SK-N-SH (cell line): ENCODE measurements at regions not wholly inside any gene's neighbourhood (a gene's known extent, or its start where the extent isn't known, plus 50 kb on each side); places are given as distances from the start of the nearest gene placed in this dataset.

Source experiments
- CTCF ChIA-PET: fragments of 300-600, 350-600 bp; formaldehyde crosslinking; extraction: SDS; loops from one replicate; lab custom pipeline; 2021; lab: Yijun Ruan, JAX
- POLR2A ChIA-PET: fragments of 350-600 bp; sonication (Branson Sonifier 250); formaldehyde crosslinking; extraction: SDS; loops from one replicate; lab custom pipeline; 2020; ENCODE audit warnings: antibody characterized with exemption, inconsistent platforms; lab: Yijun Ruan, JAX
- DNase-seq: peaks from one replicate; pipeline ENCODE4 v3.0.0; 2012
- H2AFZ ChIP-seq: fragments of 200-600 bp; sonication (generic); 2 replicates; pipeline ENCODE4 v1.8.1; 2016; ENCODE audit warnings: antibody characterized with exemption, mild to moderate bottlenecking, low read depth
- H3F3A ChIP-seq: fragments of 200-600 bp; sonication (generic); replicated peaks from 2 replicates; pipeline ENCODE3; 2016; ENCODE audit warnings: antibody characterized with exemption, mild to moderate bottlenecking; ENCODE audit not compliant: insufficient read depth
- H3K27ac ChIP-seq, 2 experiments: fragments of 200-500 bp in 1 of 2; fragments of 200-600 bp in 1 of 2; sonication (Bioruptor generic) in 1 of 2; sonication (generic), shearing (Covaris generic) in 1 of 2; 2 replicates each; pipeline versions ENCODE4 v1.5.1 to v1.6.1; 2014 to 2016; ENCODE audit warnings: low read depth in 2 of 2, inconsistent platforms in 1 of 2, low read length in 1 of 2, mild to moderate bottlenecking in 1 of 2, mixed read lengths in 1 of 2
- H3K27me3 ChIP-seq: fragments of 200-600 bp; sonication (generic), shearing (Covaris generic); 2 replicates; pipeline ENCODE4 v1.6.1; 2016; ENCODE audit warnings: mixed run types; ENCODE audit not compliant: insufficient read depth
- H3K36me3 ChIP-seq, 2 experiments: fragments of 200-500 bp in 1 of 2; fragments of 200-600 bp in 1 of 2; sonication (Bioruptor generic) in 1 of 2; sonication (generic) in 1 of 2; replicated peaks in 1 of 2; 2 replicates each; pipeline versions ENCODE3 to v1.5.1; 2014 to 2016; ENCODE audit warnings: low read length in 1 of 2, mild to moderate bottlenecking in 1 of 2; ENCODE audit not compliant: insufficient read depth in 2 of 2, control insufficient read depth in 1 of 2
- H3K4me1 ChIP-seq, 2 experiments: fragments of 200-500 bp in 1 of 2; fragments of 200-600 bp in 1 of 2; sonication (Bioruptor generic) in 1 of 2; sonication (generic), shearing (Covaris generic) in 1 of 2; 2 replicates each; pipeline versions ENCODE4 v1.5.1 to v1.6.1; 2014 to 2016; ENCODE audit warnings: low read depth in 1 of 2, low read length in 1 of 2, mixed run types in 1 of 2; ENCODE audit not compliant: insufficient read depth in 2 of 2, control insufficient read depth in 1 of 2
- H3K4me2 ChIP-seq: fragments of 200-600 bp; sonication (generic), shearing (Covaris generic); 2 replicates; pipeline ENCODE4 v1.6.1; 2017; ENCODE audit warnings: mixed run types
- H3K4me3 ChIP-seq, 2 experiments: fragments of 200-500 bp in 1 of 2; fragments of 200-600 bp in 1 of 2; sonication (Bioruptor generic) in 1 of 2; sonication (generic), shearing (Covaris generic) in 1 of 2; 2 replicates each; pipeline versions ENCODE4 v1.5.1 to v1.8.1; 2014 to 2016; ENCODE audit warnings: low read depth in 2 of 2, inconsistent platforms in 1 of 2, low read length in 1 of 2, mild to moderate bottlenecking in 1 of 2, mixed read lengths in 1 of 2, moderate library complexity in 1 of 2
- H3K79me2 ChIP-seq: fragments of 200-600 bp; sonication (generic); 2 replicates; pipeline ENCODE4 v1.8.1; 2017; ENCODE audit warnings: mild to moderate bottlenecking; ENCODE audit not compliant: insufficient read depth
- H3K9ac ChIP-seq: fragments of 200-600 bp; sonication (generic); 2 replicates; pipeline ENCODE4 v1.6.1; 2017; ENCODE audit warnings: mixed run types
- H3K9me2 ChIP-seq: fragments of 200-600 bp; sonication (generic); 2 replicates; pipeline ENCODE4 v1.6.1; 2017; ENCODE audit warnings: mixed run types
- H3K9me3 ChIP-seq: fragments of 200-600 bp; sonication (generic); 2 replicates; pipeline ENCODE4 v1.6.1; 2017; ENCODE audit warnings: mixed run types, mild to moderate bottlenecking, moderate library complexity
- H4K20me1 ChIP-seq: fragments of 200-600 bp; sonication (generic); 2 replicates; pipeline ENCODE4 v1.6.1; 2017; ENCODE audit warnings: mild to moderate bottlenecking, mixed run types; ENCODE audit not compliant: insufficient read depth
- CHD2 ChIP-seq: fragments of 150-350 bp; IDR thresholded peaks from 2 replicates; pipeline ENCODE4 v1.6.1; 2018; ENCODE audit warnings: low read length; ENCODE audit not compliant: partially characterized antibody
- CTCF ChIP-seq: fragments of 200-600 bp; sonication (generic); IDR thresholded peaks from 2 replicates; pipeline ENCODE4 v1.6.1; 2017; ENCODE audit warnings: antibody characterized with exemption, mild to moderate bottlenecking, moderate library complexity
- FOSL2 ChIP-seq: IDR thresholded peaks from 2 replicates; pipeline ENCODE4 v1.4.0; 2012; ENCODE audit warnings: low read depth, mild to moderate bottlenecking, moderate library complexity, borderline replicate concordance
- FOXM1 ChIP-seq: IDR thresholded peaks from 2 replicates; pipeline ENCODE4 v1.4.0; 2012; ENCODE audit warnings: low read depth, mild to moderate bottlenecking
- GABPA ChIP-seq: IDR thresholded peaks from 2 replicates; pipeline ENCODE4 v1.4.0; 2012; ENCODE audit warnings: low read depth, mild to moderate bottlenecking
- JUND ChIP-seq: IDR thresholded peaks from 2 replicates; pipeline ENCODE4 v1.4.0; 2012
- MAX ChIP-seq: IDR thresholded peaks from 2 replicates; pipeline ENCODE4 v1.4.0; 2012; ENCODE audit warnings: low read depth
- MXI1 ChIP-seq: IDR thresholded peaks from 2 replicates; pipeline ENCODE4 v1.6.1; 2012; ENCODE audit warnings: mild to moderate bottlenecking, low read depth, low read length, improper control_type of control experiment
- NRF1 ChIP-seq: IDR thresholded peaks from 2 replicates; pipeline ENCODE4 v1.6.1; 2012; ENCODE audit warnings: low read depth, mild to moderate bottlenecking, low read length
- POLR2AphosphoS5 ChIP-seq: IDR thresholded peaks from 2 replicates; pipeline ENCODE4 v1.6.1; 2012; ENCODE audit warnings: low read depth, low read length
- RCOR1 ChIP-seq: fragments of 150-350 bp; IDR thresholded peaks from 2 replicates; pipeline ENCODE4 v1.6.1; 2017; ENCODE audit warnings: antibody characterized with exemption, low read length
- SIN3A ChIP-seq: IDR thresholded peaks from 2 replicates; pipeline ENCODE4 v1.6.1; 2012; ENCODE audit warnings: low read depth, mild to moderate bottlenecking, low read length, moderate library complexity, borderline replicate concordance
- SMC3 ChIP-seq: IDR thresholded peaks from 2 replicates; pipeline ENCODE4 v1.6.1; 2012; ENCODE audit warnings: low read depth, low read length, improper control_type of control experiment
- TCF12 ChIP-seq: IDR thresholded peaks from 2 replicates; pipeline ENCODE4 v1.4.0; 2012
- USF2 ChIP-seq: fragments of 150-350 bp; IDR thresholded peaks from 2 replicates; pipeline ENCODE4 v1.6.1; 2017; ENCODE audit warnings: antibody characterized with exemption, low read length, low read depth, borderline replicate concordance
- WGBS: methylation state at CpG from one replicate; pipeline ENCODE4 v1.1.6; 2017; ENCODE audit warnings: low lambda C conversion rate; 5-methylcytosine and 5-hydroxymethylcytosine counted together
- TF ChIP-seq, protein P1 (sequence below): IDR thresholded peaks from 2 replicates; pipeline ENCODE4 v1.4.0; 2012; ENCODE audit warnings: low read depth, borderline replicate concordance
- TF ChIP-seq, protein P2 (sequence below): IDR thresholded peaks from 2 replicates; pipeline ENCODE4 v1.6.1; 2012; ENCODE audit warnings: mild to moderate bottlenecking, low read depth, low read length, moderate library complexity

- POLR2A ChIA-PET, result no interaction called here
- TF ChIP-seq, protein P1, sequence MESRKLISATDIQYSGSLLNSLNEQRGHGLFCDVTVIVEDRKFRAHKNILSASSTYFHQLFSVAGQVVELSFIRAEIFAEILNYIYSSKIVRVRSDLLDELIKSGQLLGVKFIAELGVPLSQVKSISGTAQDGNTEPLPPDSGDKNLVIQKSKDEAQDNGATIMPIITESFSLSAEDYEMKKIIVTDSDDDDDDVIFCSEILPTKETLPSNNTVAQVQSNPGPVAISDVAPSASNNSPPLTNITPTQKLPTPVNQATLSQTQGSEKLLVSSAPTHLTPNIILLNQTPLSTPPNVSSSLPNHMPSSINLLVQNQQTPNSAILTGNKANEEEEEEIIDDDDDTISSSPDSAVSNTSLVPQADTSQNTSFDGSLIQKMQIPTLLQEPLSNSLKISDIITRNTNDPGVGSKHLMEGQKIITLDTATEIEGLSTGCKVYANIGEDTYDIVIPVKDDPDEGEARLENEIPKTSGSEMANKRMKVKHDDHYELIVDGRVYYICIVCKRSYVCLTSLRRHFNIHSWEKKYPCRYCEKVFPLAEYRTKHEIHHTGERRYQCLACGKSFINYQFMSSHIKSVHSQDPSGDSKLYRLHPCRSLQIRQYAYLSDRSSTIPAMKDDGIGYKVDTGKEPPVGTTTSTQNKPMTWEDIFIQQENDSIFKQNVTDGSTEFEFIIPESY, result no peak
- no peak for TF ChIP-seq USF2
- H3K36me3 ChIP-seq, result no peaks in the 10 kb centered on the region
- H4K20me1 ChIP-seq, result no peaks in the 10 kb centered on the region
- H3K9ac ChIP-seq, result no peak overlapping the region
- no peak overlapping the region for H3K27ac ChIP-seq
- no peaks in the 10 kb centered on the region for H3K9me2 ChIP-seq
- H3K9me3 ChIP-seq, result no peaks in the 10 kb centered on the region
- no peak overlapping the region for H2AFZ ChIP-seq
- no peaks in the 10 kb centered on the region for H3F3A ChIP-seq
- H3K79me2 ChIP-seq, result no peaks in the 10 kb centered on the region
- H3K4me3 ChIP-seq, result no peak overlapping the region
- CTCF ChIA-PET, result interaction anchor here (0.5 kb wide), 1 partner anchor 145 kb away, joined by 3 read pairs; no protein-coding TSS in a partner anchor
- no peak overlapping the region for H3K4me2 ChIP-seq
- no peak for DNase-seq
- H3K27me3 ChIP-seq, result no peaks in the 10 kb centered on the region
- no peaks in the 10 kb centered on the region for H3K4me1 ChIP-seq
Measured at GRCh38 chrX:87067795-87068369, 449.7 kb upstream of the KLHL4 start.

DNA sequence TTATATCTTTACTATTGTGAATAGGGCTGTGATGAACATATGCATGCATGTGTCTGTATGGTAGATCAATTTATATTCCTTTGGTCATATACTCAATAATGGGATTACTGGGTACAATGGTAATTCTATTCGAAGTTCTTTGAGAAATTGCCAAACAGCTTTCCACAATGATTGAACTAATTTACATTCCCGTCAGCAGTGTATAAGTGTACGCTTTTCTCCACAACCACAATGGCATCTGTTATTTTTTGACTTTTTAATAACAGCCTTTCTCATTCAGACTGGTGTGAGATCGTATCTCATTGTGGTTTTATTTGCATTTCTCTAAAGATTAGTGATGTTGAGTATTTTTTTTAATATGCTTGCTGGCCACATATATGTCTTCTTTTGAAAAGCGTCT lies 439.4 kb upstream of the KLHL4 start:
- Histone ChIP-seq H3F3A (no peaks in the 10 kb centered on the region), H4K20me1 (no peaks in the 10 kb centered on the region), H3K9me3 (no peaks in the 10 kb centered on the region), H3K27ac (no peak overlapping the region), H3K4me2 (no peak overlapping the region), H3K4me1 (no peaks in the 10 kb centered on the region), H3K9me2 (no peaks in the 10 kb centered on the region), H3K79me2 (no peaks in the 10 kb centered on the region), H3K36me3 (no peaks in the 10 kb centered on the region), H3K27me3 (no peaks in the 10 kb centered on the region), H3K9ac (no peak overlapping the region), H3K4me3 (no peak overlapping the region), H2AFZ (no peak overlapping the region)
- POLR2A ChIA-PET, result no interaction called here
- TF ChIP-seq JUND (no peak), MAX (no peak), NRF1 (no peak), FOXM1 (no peak), MXI1 (no peak), RCOR1 (no peak), CHD2 (no peak), FOSL2 (no peak), GABPA (no peak), USF2 (no peak), CTCF (no peak), SIN3A (no peak), SMC3 (no peak), POLR2AphosphoS5 (no peak), TCF12 (no peak)
- TF ChIP-seq, protein P2, sequence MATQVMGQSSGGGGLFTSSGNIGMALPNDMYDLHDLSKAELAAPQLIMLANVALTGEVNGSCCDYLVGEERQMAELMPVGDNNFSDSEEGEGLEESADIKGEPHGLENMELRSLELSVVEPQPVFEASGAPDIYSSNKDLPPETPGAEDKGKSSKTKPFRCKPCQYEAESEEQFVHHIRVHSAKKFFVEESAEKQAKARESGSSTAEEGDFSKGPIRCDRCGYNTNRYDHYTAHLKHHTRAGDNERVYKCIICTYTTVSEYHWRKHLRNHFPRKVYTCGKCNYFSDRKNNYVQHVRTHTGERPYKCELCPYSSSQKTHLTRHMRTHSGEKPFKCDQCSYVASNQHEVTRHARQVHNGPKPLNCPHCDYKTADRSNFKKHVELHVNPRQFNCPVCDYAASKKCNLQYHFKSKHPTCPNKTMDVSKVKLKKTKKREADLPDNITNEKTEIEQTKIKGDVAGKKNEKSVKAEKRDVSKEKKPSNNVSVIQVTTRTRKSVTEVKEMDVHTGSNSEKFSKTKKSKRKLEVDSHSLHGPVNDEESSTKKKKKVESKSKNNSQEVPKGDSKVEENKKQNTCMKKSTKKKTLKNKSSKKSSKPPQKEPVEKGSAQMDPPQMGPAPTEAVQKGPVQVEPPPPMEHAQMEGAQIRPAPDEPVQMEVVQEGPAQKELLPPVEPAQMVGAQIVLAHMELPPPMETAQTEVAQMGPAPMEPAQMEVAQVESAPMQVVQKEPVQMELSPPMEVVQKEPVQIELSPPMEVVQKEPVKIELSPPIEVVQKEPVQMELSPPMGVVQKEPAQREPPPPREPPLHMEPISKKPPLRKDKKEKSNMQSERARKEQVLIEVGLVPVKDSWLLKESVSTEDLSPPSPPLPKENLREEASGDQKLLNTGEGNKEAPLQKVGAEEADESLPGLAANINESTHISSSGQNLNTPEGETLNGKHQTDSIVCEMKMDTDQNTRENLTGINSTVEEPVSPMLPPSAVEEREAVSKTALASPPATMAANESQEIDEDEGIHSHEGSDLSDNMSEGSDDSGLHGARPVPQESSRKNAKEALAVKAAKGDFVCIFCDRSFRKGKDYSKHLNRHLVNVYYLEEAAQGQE, result no peak
- CTCF ChIA-PET, result no interaction called here
- WGBS, result 2% methylated on average over 5 of the region's 5 CpGs
- no peak for DNase-seq
